Neural progenitor cell (in vitro differentiated cells): ENCODE measurements at regions not wholly inside any gene's neighbourhood (a gene's known extent, or its start where the extent isn't known, plus 50 kb on each side); places are given as distances from the start of the nearest gene placed in this dataset.

ENCODE experiments used
- DNase-seq: peaks from one replicate; pipeline ENCODE4 v3.0.0-alpha.2; 2016; ENCODE audit warnings: low spot score
- H2AFZ ChIP-seq: fragments of 200-600 bp; sonication (generic); replicated peaks from 2 replicates; pipeline ENCODE4 v1.6.1; 2016; ENCODE audit warnings: antibody characterized with exemption
- H3F3A ChIP-seq: fragments of 200-600 bp; sonication (generic); 2 replicates; pipeline ENCODE4 v1.6.1; 2016; ENCODE audit warnings: antibody characterized with exemption, low read depth
- H3K27ac ChIP-seq: fragments of 200-600 bp; sonication (generic); 2 replicates; pipeline ENCODE4 v1.5.1; 2016; ENCODE audit warnings: mild to moderate bottlenecking
- H3K27me3 ChIP-seq: fragments of 200-600 bp; sonication (generic); 2 replicates; pipeline ENCODE4 v1.6.1; 2016; ENCODE audit warnings: mild to moderate bottlenecking, moderate library complexity
- H3K36me3 ChIP-seq: fragments of 200-600 bp; sonication (generic); 2 replicates; pipeline ENCODE4 v1.5.1; 2016
- H3K4me1 ChIP-seq: fragments of 200-600 bp; sonication (generic); 2 replicates; pipeline ENCODE4 v1.6.1; 2016; ENCODE audit warnings: mixed run types
- H3K4me2 ChIP-seq: fragments of 200-600 bp; sonication (generic); 2 replicates; pipeline ENCODE4 v1.6.1; 2016
- H3K4me3 ChIP-seq: fragments of 200-600 bp; sonication (generic); 2 replicates; pipeline ENCODE4 v1.5.1; 2016
- H3K79me2 ChIP-seq: fragments of 200-600 bp; sonication (generic); 2 replicates; pipeline ENCODE4 v1.6.1; 2016; ENCODE audit warnings: low read depth
- H3K9ac ChIP-seq: fragments of 200-600 bp; sonication (generic); 2 replicates; pipeline ENCODE4 v1.6.1; 2016
- H3K9me3 ChIP-seq: fragments of 200-600 bp; sonication (generic); 2 replicates; pipeline ENCODE4 v1.5.1; 2016; ENCODE audit warnings: low read depth
- H4K20me1 ChIP-seq: fragments of 200-600 bp; sonication (generic); 2 replicates; pipeline ENCODE4 v1.6.1; 2016; ENCODE audit warnings: low read depth
- H3K27ac Mint-ChIP-seq: 3 replicates; pipeline ENCODE4 v1.8.0; 2021; ENCODE audit warnings: mixed read lengths
- H3K27me3 Mint-ChIP-seq: 2 replicates; pipeline ENCODE4 v1.8.0; 2022; ENCODE audit warnings: low read depth, mild to moderate bottlenecking, inconsistent platforms, moderate library complexity, mixed read lengths; ENCODE audit not compliant: insufficient read depth
- H3K36me3 Mint-ChIP-seq: 3 replicates; pipeline ENCODE4 v1.8.0; 2021; ENCODE audit warnings: mixed read lengths
- H3K4me1 Mint-ChIP-seq: 3 replicates; pipeline ENCODE4 v1.8.0; 2021; ENCODE audit warnings: mixed read lengths
- H3K4me3 Mint-ChIP-seq: 3 replicates; pipeline ENCODE4 v1.8.0; 2021; ENCODE audit warnings: mild to moderate bottlenecking, moderate library complexity, mixed read lengths
- H3K9me3 Mint-ChIP-seq: 3 replicates; pipeline ENCODE4 v1.8.0; 2020; ENCODE audit warnings: mixed read lengths
- CTCF ChIP-seq: fragments of 200-600 bp; sonication (generic); IDR thresholded peaks from 2 replicates; pipeline ENCODE4 v1.5.1; 2017; ENCODE audit warnings: antibody characterized with exemption, mild to moderate bottlenecking
- EZH2 ChIP-seq: fragments of 200-600 bp; sonication (generic); IDR thresholded peaks from 2 replicates; pipeline ENCODE4 v1.6.1; 2017; ENCODE audit warnings: antibody characterized with exemption, mild to moderate bottlenecking, moderate library complexity
- EZH2phosphoT487 ChIP-seq: fragments of 200-600 bp; sonication (generic); IDR thresholded peaks from 2 replicates; pipeline ENCODE4 v1.6.1; 2017; ENCODE audit warnings: antibody characterized with exemption

- TF ChIP-seq EZH2phosphoT487 = no peak
- TF ChIP-seq EZH2 = no peak
- TF ChIP-seq CTCF = no peak
- H4K20me1 ChIP-seq = no peaks in the 10 kb centered on the region
- H3K9me3 Mint-ChIP-seq = no peaks in the 10 kb centered on the region
- peaks cover 5% of the 10 kb centered on the region for H3K4me1 Mint-ChIP-seq
- H3K4me3 Mint-ChIP-seq = no peak overlapping the region
- H3K9ac ChIP-seq = no peak overlapping the region
- H3K27me3 Mint-ChIP-seq = no peaks in the 10 kb centered on the region
- DNase-seq = no peak
- no peaks in the 10 kb centered on the region for H3K36me3 ChIP-seq
- no peak overlapping the region for H3K27ac ChIP-seq
- no peaks in the 10 kb centered on the region for H3K9me3 ChIP-seq
- H3K27me3 ChIP-seq = no peaks in the 10 kb centered on the region
- H3K79me2 ChIP-seq = no peaks in the 10 kb centered on the region
- no peak overlapping the region for H3K4me3 ChIP-seq
- no peak overlapping the region for H3K4me2 ChIP-seq
- no peak overlapping the region for H3K27ac Mint-ChIP-seq
- no peaks in the 10 kb centered on the region for H3F3A ChIP-seq
- H2AFZ ChIP-seq = no peak overlapping the region
- no peaks in the 10 kb centered on the region for H3K4me1 ChIP-seq
- no peaks in the 10 kb centered on the region for H3K36me3 Mint-ChIP-seq
Measured at GRCh38 chr12:72105849-72106248, 166.3 kb upstream of the TRHDE start.

GRCh38 chr12:72110937-72111650 is 161.1 kb upstream of the TRHDE start:
- Mint-ChIP-seq H3K36me3 (no peaks in the 10 kb centered on the region), H3K27ac (no peak overlapping the region), H3K4me3 (no peak overlapping the region), H3K9me3 (no peaks in the 10 kb centered on the region), H3K4me1 (peaks cover 5% of the 10 kb centered on the region), H3K27me3 (no peaks in the 10 kb centered on the region)
- no peaks in the 10 kb centered on the region for H3F3A ChIP-seq
- no peaks in the 10 kb centered on the region for H3K4me1 ChIP-seq
- TF ChIP-seq EZH2phosphoT487 = no peak
- TF ChIP-seq EZH2 = no peak
- no peak for TF ChIP-seq CTCF
- H3K27ac ChIP-seq = no peak overlapping the region
- no peaks in the 10 kb centered on the region for H3K9me3 ChIP-seq
- H2AFZ ChIP-seq = peak overlapping the region; percentile 8
- H3K79me2 ChIP-seq = no peaks in the 10 kb centered on the region
- no peak overlapping the region for H3K4me3 ChIP-seq
- H3K36me3 ChIP-seq = no peaks in the 10 kb centered on the region
- H3K4me2 ChIP-seq = no peak overlapping the region
- H4K20me1 ChIP-seq = no peaks in the 10 kb centered on the region
- no peak for DNase-seq
- H3K9ac ChIP-seq = no peak overlapping the region
- no peaks in the 10 kb centered on the region for H3K27me3 ChIP-seq

DNA sequence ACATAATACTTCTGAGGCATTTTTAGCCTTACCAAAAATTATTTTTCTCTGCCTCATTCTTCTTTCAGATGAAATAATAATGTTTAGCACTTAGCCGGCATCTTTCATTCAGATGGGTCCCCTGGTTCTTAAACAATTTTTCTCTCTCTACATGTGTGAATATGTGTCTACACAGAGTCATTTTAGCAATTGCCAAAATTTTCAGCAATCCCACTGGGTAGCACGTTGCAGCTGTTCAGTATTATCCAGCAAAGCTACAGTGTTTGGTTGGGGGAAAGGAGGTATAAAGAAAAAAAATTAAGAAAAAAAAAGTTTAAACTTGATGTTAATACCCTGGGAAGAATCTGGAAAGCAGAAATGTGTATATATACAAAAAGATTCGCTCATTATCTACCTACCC is 160.5 kb upstream of the TRHDE start:
- Histone ChIP-seq H3K4me3 (no peak overlapping the region), H3F3A (no peaks in the 10 kb centered on the region), H3K4me1 (no peaks in the 10 kb centered on the region), H3K27ac (no peak overlapping the region), H3K9ac (no peak overlapping the region), H3K36me3 (no peaks in the 10 kb centered on the region), H3K9me3 (no peaks in the 10 kb centered on the region), H3K79me2 (no peaks in the 10 kb centered on the region), H3K27me3 (no peaks in the 10 kb centered on the region), H2AFZ (no peak overlapping the region), H3K4me2 (no peak overlapping the region), H4K20me1 (no peaks in the 10 kb centered on the region)
- H3K4me1 Mint-ChIP-seq = peaks cover 5% of the 10 kb centered on the region
- no peaks in the 10 kb centered on the region for H3K36me3 Mint-ChIP-seq
- no peak overlapping the region for H3K27ac Mint-ChIP-seq
- H3K9me3 Mint-ChIP-seq = no peaks in the 10 kb centered on the region
- no peak for DNase-seq
- H3K27me3 Mint-ChIP-seq = no peaks in the 10 kb centered on the region
- no peak overlapping the region for H3K4me3 Mint-ChIP-seq
- no peak for TF ChIP-seq EZH2
- no peak for TF ChIP-seq CTCF
- TF ChIP-seq EZH2phosphoT487 = no peak
